Lung microvascular endothelial cell (primary cell): ENCODE measurements at regions not wholly inside any gene's neighbourhood (a gene's known extent, or its start where the extent isn't known, plus 50 kb on each side); places are given as distances from the start of the nearest gene placed in this dataset.

ENCODE experiments used
- DNase-seq, 2 donors: peaks; one replicate each; pipeline versions ENCODE4 v3.0.0 to v3.0.0-alpha.2; 2010; ENCODE audit warnings: low read depth in 2 of 2

GRCh38 chr4:107318078-107318477 lies 282.0 kb upstream of the DKK2 start:
- no peak for DNase-seq

DNA sequence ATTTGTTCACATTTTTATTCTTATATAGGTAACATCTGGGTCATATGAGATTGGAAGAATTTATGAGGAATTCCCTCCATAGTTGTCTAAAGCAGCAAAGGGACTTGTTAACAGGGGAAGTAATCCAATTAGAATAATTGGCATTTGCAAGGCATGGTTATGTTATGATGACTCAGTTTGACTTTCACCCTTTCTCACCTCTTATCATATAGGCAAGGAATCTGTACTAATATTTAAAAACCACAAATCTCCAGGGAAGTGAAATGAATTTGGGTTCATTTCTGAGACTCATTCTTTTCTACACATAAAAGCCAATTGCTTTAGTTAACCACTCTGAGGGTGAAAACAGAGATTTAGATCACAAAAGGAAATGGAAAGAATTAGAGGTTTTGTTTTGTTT lies 281.5 kb upstream of the DKK2 start:
- DNase-seq: no peak

DNA sequence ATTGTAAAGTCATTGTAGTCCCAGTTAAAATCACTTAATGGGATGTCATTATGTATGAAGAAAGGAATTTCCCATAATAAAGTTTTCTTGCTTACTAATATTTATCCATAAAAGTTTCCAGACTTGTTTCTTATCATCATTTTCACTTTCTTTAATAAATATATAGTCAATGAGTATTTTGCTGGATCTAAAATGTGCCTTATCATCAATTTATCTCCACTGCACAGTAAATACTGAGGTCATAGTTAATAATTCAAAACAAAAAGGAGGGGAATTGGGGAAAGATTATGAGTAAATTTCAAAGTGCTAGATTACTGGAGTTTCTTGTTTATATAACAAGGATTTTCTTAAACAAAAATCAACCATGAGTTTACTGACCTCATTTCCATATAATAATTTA lies 279.5 kb upstream of the DKK2 start:
- no peak for DNase-seq

GRCh38 chr4:107314156-107314555 lies 278.0 kb upstream of the DKK2 start:
- no peak for DNase-seq

DNA sequence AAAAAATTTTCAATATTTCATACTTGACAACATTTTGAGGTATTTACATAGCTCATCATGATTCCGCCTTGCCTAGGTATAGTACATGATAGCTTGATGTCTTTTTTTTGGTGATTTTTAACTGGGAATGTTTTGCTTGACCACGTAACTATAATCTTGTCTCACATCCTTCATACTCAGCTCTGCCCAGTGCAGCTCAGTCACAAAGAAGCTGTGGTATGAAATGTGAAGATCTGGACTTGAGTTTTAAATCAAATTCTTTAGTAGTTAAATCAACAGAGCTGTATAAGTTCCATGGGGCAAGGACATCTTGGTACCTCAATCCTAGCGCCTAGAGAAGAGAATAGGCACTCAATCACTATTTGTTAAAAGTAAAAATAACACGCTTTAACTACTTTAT lies 276.3 kb upstream of the DKK2 start:
- no peak for DNase-seq

GRCh38 chr4:107304699-107305286 lies 268.7 kb upstream of the DKK2 start:
- no peak for DNase-seq

- no peak for DNase-seq
Observed at GRCh38 chr4:107299646-107300045, 263.5 kb upstream of the DKK2 start.

DNA sequence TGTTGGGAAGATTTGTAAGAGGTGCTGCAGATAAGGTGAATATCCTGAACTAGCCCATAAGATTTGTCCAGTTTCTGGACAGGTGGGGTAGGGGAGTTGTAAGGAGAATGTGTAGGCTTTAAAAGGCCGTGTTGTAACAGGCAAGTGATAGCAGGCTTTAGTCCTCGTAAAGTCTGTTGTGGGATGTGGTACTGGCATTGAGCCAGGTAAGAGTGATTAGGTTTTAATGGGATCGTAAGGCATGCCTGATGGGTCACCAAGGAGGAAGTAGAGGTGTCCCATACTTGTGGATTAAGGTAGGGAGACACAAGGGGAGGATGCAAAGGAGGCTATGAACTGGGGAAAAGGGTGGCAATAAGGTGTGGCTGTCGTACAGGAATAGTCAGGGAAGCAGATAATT lies 256.9 kb upstream of the DKK2 start:
- no peak for DNase-seq

DNA sequence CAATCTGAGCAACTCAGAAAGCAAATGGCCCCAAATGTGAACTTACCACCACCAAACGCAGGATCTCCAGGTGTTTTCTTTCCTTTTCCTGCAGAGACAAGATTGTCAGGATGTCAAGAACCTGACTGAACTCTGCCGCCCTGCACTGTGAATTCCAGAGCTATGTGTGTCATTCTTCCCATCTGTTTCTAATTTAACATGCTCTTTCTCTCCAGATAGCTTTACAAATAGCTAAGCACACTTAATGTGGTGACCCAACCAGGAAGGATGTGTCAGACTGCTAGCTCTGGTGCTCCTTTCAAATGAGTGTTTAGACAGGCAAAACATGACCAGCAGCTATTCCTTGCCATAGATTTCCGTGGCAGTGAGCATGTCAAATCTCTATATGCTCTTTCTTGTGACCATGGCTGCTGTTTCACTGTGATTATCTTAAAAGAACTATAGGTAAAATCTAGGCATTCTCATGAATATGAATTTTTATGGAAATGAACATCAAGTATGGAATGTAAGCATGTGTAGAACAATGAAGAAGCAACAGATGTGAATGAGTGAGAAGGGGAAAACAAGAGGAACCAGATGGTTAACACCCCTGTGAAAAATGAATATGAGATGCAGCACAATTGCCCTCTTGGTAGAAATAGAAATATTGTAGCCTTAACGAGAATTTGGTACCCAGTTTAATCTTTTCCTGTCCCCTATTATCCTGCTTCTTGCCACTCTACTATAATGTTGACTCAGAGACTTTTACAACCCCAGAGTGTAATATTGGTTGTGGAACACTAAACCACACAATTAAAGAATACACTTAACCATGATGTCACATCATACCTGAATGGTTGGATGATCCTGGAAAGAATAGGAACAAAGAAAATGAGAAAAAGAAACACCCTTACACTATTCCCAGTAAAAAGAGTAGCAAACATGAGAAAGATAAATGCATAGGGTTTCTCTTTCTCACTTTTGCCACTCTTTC lies 247.8 kb upstream of the DKK2 start:
- DNase-seq: peak; percentile 3 to 57

DNA sequence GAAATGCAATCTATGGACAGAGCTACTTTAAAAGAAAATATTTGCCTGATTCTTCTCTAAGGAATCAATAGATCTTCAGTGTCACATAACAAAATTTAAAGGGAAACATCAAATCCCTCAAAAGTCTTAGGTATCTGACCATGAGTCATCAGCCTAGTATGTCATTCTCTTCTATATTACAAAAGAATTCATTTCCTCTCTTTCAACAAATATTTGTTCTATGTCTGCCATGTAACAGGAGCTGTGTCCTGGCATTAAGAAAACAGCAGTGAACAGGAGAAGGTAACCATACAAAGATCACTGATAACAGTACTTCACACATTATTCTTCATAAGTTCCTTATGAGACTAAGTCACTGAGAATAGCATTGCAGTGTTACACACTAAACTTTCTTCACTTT lies 243.6 kb upstream of the DKK2 start:
- DNase-seq: peak; percentile 6 to 32

GRCh38 chr4:107278791-107279483 lies 242.8 kb upstream of the DKK2 start:
- no peak for DNase-seq

GRCh38 chr4:107276052-107276451 lies 239.9 kb upstream of the DKK2 start:
- no peak for DNase-seq

DNA sequence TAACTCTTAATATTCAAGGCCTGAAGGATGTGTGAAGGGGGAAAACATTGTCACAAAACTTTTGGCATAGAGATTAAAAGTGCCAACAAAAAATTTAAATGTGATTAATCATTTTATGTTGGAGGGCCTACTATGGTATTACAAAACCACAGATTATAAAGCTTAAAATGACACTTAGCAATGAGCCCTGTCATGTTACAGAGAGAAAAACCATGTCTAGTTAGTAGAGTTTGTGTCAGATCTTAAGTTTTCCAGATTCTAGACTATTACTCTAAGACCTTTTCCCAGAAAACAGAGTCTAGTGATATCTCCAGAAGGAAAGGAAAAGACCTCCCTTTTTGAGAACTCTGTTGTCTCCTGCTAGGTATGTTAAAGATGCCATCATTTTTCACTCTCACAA lies 239.1 kb upstream of the DKK2 start:
- DNase-seq: no peak

DNA sequence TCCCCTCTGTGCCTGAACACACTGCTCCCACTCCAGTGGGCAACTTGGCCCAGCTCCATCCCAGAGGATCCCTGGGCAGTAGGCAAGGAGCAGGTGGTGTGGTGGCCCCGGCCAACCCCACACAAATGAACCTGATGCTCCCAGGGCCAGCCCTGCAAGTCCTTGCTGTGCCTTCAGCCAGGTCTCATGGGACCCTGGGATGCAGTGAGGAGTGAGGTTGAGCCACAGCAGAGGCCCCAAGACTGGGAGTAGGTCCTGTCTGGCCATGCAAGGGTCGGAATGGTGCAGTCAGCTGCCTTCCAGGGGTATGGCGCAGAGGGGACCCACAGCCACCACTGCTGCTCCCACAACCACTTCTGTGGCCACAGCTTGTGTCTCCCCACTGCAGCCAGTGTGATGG lies 234.5 kb upstream of the DKK2 start:
- DNase-seq: no peak

GRCh38 chr4:107269175-107269574 lies 233.1 kb upstream of the DKK2 start:
- DNase-seq: no peak

DNA sequence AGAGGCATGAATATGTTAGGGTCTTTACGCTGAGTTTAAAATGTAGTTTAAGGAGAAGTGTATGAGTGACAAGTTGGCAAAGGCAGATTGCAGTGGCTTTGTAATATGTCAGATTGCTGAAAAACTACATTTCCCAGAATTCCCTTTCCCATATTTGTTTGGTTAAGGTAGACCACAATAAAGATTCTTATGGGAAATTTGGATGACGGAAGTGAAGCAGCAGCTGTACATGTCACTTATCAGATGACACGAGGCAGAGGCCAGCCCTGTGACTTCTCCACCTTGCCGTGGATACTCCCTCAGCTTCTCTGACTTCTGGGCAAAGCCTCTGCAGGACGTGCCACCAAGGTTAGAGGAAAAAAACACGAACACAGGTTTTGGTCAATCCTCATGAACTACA lies 229.7 kb upstream of the DKK2 start:
- DNase-seq: no peak

DNA sequence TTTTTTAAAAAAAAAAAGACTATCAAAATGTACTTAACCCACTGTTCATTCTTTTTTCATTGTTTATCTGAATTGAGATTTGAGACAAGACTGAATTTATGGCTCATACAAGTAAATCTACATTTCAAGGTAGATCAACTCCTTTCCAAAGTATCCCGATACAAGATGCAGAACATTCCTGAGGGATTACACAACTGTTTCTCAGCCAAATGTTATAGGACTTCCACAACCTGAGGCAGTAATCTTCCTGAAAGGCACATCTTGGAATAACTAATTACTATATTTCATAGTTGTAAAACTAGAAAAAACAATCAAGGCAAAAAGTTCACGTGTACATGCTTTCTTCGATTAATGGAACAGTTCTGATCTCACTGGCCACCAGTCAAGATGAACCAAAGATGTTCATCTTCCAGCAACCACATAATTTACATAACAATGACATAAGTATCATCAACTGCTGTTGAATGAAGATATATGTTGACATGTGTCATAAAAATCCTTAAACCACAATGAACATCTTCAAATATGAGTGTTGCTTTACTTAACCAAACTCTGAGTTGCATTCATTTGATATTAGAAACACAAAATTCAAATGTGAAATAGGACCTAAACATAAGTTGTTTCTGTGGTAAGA lies 225.2 kb upstream of the DKK2 start:
- no peak for DNase-seq

DNA sequence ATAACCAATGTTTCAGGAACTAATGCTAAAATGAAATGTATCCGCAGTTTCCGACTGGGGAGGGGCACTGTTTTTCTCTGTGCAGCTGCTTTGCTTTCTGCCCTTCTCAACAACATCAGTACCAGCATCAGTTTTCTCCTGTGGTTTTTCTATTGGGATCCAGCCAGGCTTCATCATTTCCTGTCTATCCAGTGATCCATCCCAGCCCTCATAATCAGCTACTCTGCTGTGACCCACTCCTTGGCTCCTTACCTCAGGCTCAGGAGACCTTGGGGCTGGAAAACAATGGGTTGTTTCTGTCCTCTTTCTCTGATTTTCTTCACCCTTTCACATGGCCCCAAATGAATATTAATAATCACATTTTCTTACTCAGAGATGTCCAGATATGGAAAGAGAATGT lies 222.2 kb upstream of the DKK2 start:
- peak in 1 of 2 donors; percentile 2 for DNase-seq

GRCh38 chr4:107255596-107255995 lies 219.5 kb upstream of the DKK2 start:
- no peak for DNase-seq

DNA sequence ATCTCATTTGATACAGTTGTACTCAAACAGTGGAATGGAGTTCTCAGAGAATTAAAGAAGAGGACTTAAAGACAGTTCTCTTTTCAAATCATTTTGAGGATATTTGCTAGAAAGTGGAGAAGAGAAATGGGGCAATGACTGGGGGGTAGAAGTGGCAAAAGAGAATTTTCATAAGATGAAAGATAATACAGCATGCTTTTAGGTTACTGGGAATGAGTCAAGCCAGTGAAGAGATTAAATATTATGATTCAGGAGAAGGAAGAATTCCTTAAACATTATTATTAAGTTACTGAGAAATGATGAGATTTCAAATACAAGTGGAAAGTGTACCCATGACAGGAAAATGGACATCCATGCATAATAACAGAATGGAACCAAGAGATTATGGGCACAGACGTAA lies 219.0 kb upstream of the DKK2 start:
- DNase-seq: no peak

- no peak for DNase-seq
Observed at GRCh38 chr4:107253579-107254068, 217.5 kb upstream of the DKK2 start.

DNA sequence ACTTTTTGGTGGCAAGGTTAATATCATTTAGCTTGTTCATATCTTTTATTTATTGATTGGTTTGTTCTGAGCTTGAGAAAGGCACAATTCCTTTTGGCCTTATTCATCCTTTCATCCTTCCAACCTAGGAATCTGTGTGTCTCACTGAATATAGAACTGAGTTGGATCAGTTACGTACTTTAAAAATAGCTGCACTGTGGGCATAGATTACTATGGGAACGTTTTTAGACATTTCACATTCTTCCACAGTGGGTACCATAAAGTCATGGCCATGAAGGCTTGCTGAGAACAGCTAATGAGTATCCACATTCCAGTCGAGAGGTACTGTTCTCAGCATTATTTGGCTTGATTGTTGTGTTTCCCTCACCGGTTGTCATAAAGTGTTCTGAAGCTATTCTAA lies 217.0 kb upstream of the DKK2 start:
- DNase-seq: no peak
